K562 (cell line): ENCODE measurements at regions not wholly inside any gene's neighbourhood (a gene's known extent, or its start where the extent isn't known, plus 50 kb on each side); places are given as distances from the start of the nearest gene placed in this dataset.

ENCODE experiments used
- ADNP ChIP-seq: fragments of 200-800 bp; sonication (Bioruptor generic); IDR thresholded peaks from 2 replicates; pipeline ENCODE4 v1.6.1; 2016; ENCODE audit warnings: missing genetic modification characterization, missing compliant biosample characterization
- ARNT ChIP-seq, 2 experiments: fragments of 450-650 bp; IDR thresholded peaks; 2 replicates each; pipeline ENCODE4 v1.6.1; 2016; ENCODE audit warnings: mild to moderate bottlenecking in 1 of 2
- BDP1 ChIP-seq: IDR thresholded peaks from 3 replicates; pipeline ENCODE4 v1.6.1; 2011; ENCODE audit not compliant: insufficient read length, insufficient read depth
- CBFA2T2 ChIP-seq: fragments of 450-650 bp; conservative IDR thresholded peaks from 2 replicates; pipeline ENCODE4 v1.6.1; 2017; ENCODE audit warnings: mild to moderate bottlenecking
- CREB1 ChIP-seq, 2 experiments: sonication (generic) in 1 of 2; formaldehyde crosslinking in 1 of 2; IDR thresholded peaks; 2 replicates each; pipeline versions ENCODE4 v1.6.1 to v1.8.0; 2012 to 2022; ENCODE audit warnings: inconsistent platforms in 1 of 2, mild to moderate bottlenecking in 1 of 2, missing genetic modification reagents in 1 of 2, moderate library complexity in 1 of 2
- FOXA1 ChIP-seq: fragments of 450-650 bp; IDR thresholded peaks from 2 replicates; pipeline ENCODE4 v1.6.1; 2016; ENCODE audit warnings: mild to moderate bottlenecking, borderline replicate concordance
- GTF2A2 ChIP-seq: IDR thresholded peaks from 2 replicates; pipeline ENCODE4 v1.6.1; 2016; ENCODE audit warnings: mild to moderate bottlenecking, missing genetic modification characterization, missing compliant biosample characterization
- HSF4 ChIP-seq: fragments of 250-450 bp; sonication (Bioruptor Pico); IDR thresholded peaks from 2 replicates; pipeline ENCODE4 v2.1.2; 2022; ENCODE audit warnings: mild to moderate bottlenecking, moderate library complexity, borderline replicate concordance
- L3MBTL2 ChIP-seq: fragments of 450-650 bp; IDR thresholded peaks from 2 replicates; pipeline ENCODE4 v1.6.1; 2016; ENCODE audit warnings: mild to moderate bottlenecking, moderate library complexity
- NCOA6 ChIP-seq: fragments of 450-650 bp; IDR thresholded peaks from 2 replicates; pipeline ENCODE4 v1.6.1; 2017; ENCODE audit warnings: mild to moderate bottlenecking
- PRPF4 ChIP-seq: fragments of 200-400 bp; formaldehyde crosslinking; IDR thresholded peaks from one replicate; pipeline ENCODE4 v1.6.1; 2017; ENCODE audit warnings: low read length, low read depth, mild to moderate bottlenecking; ENCODE audit not compliant: insufficient read depth, poor library complexity, severe bottlenecking
- PTRF ChIP-seq: fragments of 450-650 bp; IDR thresholded peaks from 2 replicates; pipeline ENCODE4 v1.6.1; 2016; ENCODE audit warnings: mild to moderate bottlenecking, missing genetic modification characterization, missing compliant biosample characterization
- RAD21 ChIP-seq, 2 experiments: fragments of 250-450 bp in 1 of 2; fragments of 450-650 bp in 1 of 2; sonication (Bioruptor Pico) in 1 of 2; formaldehyde crosslinking in 1 of 2; IDR thresholded peaks in 1 of 2; conservative IDR thresholded peaks in 1 of 2; 2 replicates each; pipeline versions ENCODE4 v1.4.0 to v1.8.0; 2020 to 2022; ENCODE audit warnings: mild to moderate bottlenecking in 2 of 2, moderate library complexity in 1 of 2
- RBFOX2 ChIP-seq: fragments of 200-400 bp; formaldehyde crosslinking; IDR thresholded peaks from 2 replicates; pipeline ENCODE4 v1.6.1; 2017; ENCODE audit warnings: low read depth, mild to moderate bottlenecking, low read length, moderate library complexity
- RBM34 ChIP-seq: fragments of 200-400 bp; formaldehyde crosslinking; IDR thresholded peaks from 2 replicates; pipeline ENCODE4 v1.6.1; 2018; ENCODE audit warnings: low read length, borderline replicate concordance; ENCODE audit not compliant: insufficient read depth
- SAP30 ChIP-seq: fragments of 200-600 bp; sonication (generic); IDR thresholded peaks from 2 replicates; pipeline ENCODE4 v1.6.1; 2012; ENCODE audit warnings: borderline replicate concordance, low read depth, mild to moderate bottlenecking, moderate library complexity, low read length, control low read depth, inconsistent platforms; ENCODE audit not compliant: insufficient read depth, poor library complexity, severe bottlenecking
- SMARCE1 ChIP-seq: fragments of 450-650 bp; IDR thresholded peaks from 2 replicates; pipeline ENCODE4 v1.7.1; 2016; ENCODE audit warnings: mild to moderate bottlenecking
- TAF1 ChIP-seq: IDR thresholded peaks from 2 replicates; pipeline ENCODE4 v1.6.1; 2011; ENCODE audit warnings: mild to moderate bottlenecking, low read length, moderate library complexity; ENCODE audit not compliant: insufficient read depth, control insufficient read depth, severe bottlenecking; ENCODE audit errors: extremely low read depth
- TARDBP ChIP-seq: fragments of 450-650 bp; IDR thresholded peaks from 2 replicates; pipeline ENCODE4 v1.6.1; 2016
- ZNF354B ChIP-seq: fragments of 250-450 bp; sonication (Bioruptor Pico); IDR thresholded peaks from 2 replicates; pipeline ENCODE4 v1.4.0; 2020
- ZNF436 ChIP-seq: fragments of 250-450, 450-650 bp; sonication (Bioruptor Pico); formaldehyde crosslinking; IDR thresholded peaks from 2 replicates; pipeline ENCODE4 v1.7.0; 2020; ENCODE audit warnings: mild to moderate bottlenecking
- ZNF445 ChIP-seq: fragments of 250-450 bp; sonication (Bioruptor Pico); IDR thresholded peaks from 2 replicates; pipeline ENCODE4 v1.4.0; 2020; ENCODE audit warnings: low read depth, mild to moderate bottlenecking, moderate library complexity
- ZNF551 ChIP-seq: fragments of 250-450 bp; sonication (Bioruptor Pico); IDR thresholded peaks from 2 replicates; pipeline ENCODE4 v1.5.0; 2021; ENCODE audit warnings: mild to moderate bottlenecking, moderate library complexity
- ZNF644 ChIP-seq: fragments of 200-800 bp; sonication (Bioruptor generic); IDR thresholded peaks from 2 replicates; pipeline ENCODE4 v1.6.1; 2016; ENCODE audit warnings: low read depth, missing genetic modification characterization, missing compliant biosample characterization
- ZNF780A ChIP-seq: fragments of 250-450 bp; sonication (Bioruptor Pico); IDR thresholded peaks from 2 replicates; pipeline ENCODE4 v1.5.0; 2021; ENCODE audit warnings: mild to moderate bottlenecking
- TF ChIP-seq, protein P1 (sequence below): fragments of 250-450 bp; sonication (Bioruptor Pico); IDR thresholded peaks from 2 replicates; pipeline ENCODE4 v1.4.0; 2020; ENCODE audit warnings: mild to moderate bottlenecking
- TF ChIP-seq, protein P2 (sequence below): fragments of 450-650 bp; formaldehyde crosslinking; IDR thresholded peaks from 2 replicates; pipeline ENCODE4 v1.4.0; 2020; ENCODE audit warnings: mild to moderate bottlenecking, mixed read lengths

DNA sequence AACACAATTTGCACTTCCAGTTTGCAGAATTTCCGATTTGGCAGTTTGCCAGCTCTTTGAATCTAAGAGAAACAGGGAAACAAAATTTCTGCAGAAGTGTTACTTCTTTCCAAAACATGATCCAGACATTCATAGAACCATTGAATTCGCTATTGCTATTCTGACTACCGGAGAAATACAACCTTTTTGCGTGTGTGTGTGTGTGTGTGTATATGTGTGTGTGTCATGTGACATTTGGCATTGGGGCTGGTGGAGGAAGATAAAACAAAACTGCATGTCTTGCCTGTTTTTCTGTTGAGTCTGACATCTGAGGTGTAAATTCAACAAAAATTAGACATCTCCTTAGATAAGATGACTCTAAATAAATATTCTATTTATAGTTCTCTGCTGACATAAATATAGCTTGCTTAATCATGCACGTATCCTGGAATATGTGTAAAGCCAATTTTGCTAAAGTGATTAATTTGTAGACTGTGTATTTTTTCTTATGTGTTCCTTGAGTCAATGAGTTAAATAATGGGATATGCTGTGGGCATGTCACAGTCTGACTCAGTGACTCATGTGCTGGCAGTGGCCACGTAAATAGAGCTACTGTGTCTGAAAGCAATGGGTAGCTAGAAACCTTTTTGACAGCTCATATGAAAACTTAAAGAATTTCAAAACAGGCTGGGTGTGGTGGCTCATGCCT, 98.9 kb downstream of the HPGD start (continued):
- TF ChIP-seq L3MBTL2 (no peak), ARNT (IDR thresholded peaks at IDR 0.05) (peak; percentile 80 to 82; a peak in 3 of 4 replicates), ZNF551 (CRISPR knock-in tag) (no peak), ZNF354B (CRISPR knock-in tag) (no peak), ZNF436 (no peak), HSF4 (CRISPR knock-in tag) (no peak), NCOA6 (0 out of 2 replicates have a peak, but pooled peaks have one; percentile 22), FOXA1 (no peak), CREB1 (IDR thresholded peaks at IDR 0.05) (no peak; the same call in 1 of the 2 replicates), CREB1 (CRISPR knock-in tag; IDR thresholded peaks at IDR 0.05) (no peak), ZNF780A (no peak), PTRF (tag) (no peak), TARDBP (no peak), ZNF445 (no peak), RBM34 (no peak), GTF2A2 (tag) (no peak), SMARCE1 (peak; percentile 90), RBFOX2 (no peak), TAF1 (no peak), CBFA2T2 (peak; percentile 85), SAP30 (no peak), BDP1 (no peak), RAD21 (CRISPR knock-in tag; conservative IDR thresholded peaks at IDR 0.05 in 1 of 2, IDR thresholded peaks at IDR 0.05 in 1 of 2) (no peak; a peak in 1 of 4 replicates), PRPF4 (no peak), ADNP (tag) (peak; percentile 80), ZNF644 (tag) (no peak)
- TF ChIP-seq, protein P1, sequence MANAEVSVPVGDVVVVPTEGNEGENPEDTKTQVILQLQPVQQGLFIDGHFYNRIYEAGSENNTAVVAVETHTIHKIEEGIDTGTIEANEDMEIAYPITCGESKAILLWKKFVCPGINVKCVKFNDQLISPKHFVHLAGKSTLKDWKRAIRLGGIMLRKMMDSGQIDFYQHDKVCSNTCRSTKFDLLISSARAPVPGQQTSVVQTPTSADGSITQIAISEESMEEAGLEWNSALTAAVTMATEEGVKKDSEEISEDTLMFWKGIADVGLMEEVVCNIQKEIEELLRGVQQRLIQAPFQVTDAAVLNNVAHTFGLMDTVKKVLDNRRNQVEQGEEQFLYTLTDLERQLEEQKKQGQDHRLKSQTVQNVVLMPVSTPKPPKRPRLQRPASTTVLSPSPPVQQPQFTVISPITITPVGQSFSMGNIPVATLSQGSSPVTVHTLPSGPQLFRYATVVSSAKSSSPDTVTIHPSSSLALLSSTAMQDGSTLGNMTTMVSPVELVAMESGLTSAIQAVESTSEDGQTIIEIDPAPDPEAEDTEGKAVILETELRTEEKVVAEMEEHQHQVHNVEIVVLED, result no peak
- TF ChIP-seq, protein P2, sequence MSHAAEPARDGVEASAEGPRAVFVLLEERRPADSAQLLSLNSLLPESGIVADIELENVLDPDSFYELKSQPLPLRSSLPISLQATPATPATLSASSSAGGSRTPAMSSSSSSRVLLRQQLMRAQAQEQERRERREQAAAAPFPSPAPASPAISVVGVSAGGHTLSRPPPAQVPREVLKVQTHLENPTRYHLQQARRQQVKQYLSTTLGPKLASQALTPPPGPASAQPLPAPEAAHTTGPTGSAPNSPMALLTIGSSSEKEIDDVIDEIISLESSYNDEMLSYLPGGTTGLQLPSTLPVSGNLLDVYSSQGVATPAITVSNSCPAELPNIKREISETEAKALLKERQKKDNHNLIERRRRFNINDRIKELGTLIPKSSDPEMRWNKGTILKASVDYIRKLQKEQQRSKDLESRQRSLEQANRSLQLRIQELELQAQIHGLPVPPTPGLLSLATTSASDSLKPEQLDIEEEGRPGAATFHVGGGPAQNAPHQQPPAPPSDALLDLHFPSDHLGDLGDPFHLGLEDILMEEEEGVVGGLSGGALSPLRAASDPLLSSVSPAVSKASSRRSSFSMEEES, result peak; percentile 97
